ENCODE measurements at regions not wholly inside any gene's neighbourhood (a gene's known extent, or its start where the extent isn't known, plus 50 kb on each side); places are given as distances from the start of the nearest gene placed in this dataset.
"Not testable (repeated sequence)": the region's sequence is repeated elsewhere in the genome, so short reads cannot be mapped to it uniquely, and the experiment has no call there.

- in situ Hi-C loops (cut with HindIII; ENCODE audit: low sequenced_read_pairs): no loop called here
- no peak for DNase-seq (ENCODE audit: low spot score)
Measured at GRCh38 chrX:111041018-111041462, 55.0 kb upstream of the PAK3 start.

GRCh38 chrX:111040377-111041017 lies 55.5 kb upstream of the PAK3 start:
- no peak for DNase-seq (ENCODE audit: low spot score)
- in situ Hi-C loops (cut with HindIII; ENCODE audit: low sequenced_read_pairs): no loop called here

GRCh38 chrX:111039606-111040005 lies 56.4 kb upstream of the PAK3 start:
- DNase-seq (ENCODE audit: low spot score): no peak

GRCh38 chrX:111035991-111036390 lies 60.0 kb upstream of the PAK3 start:
- in situ Hi-C loops (cut with HindIII; ENCODE audit: low sequenced_read_pairs): no loop called here

More at GRCh38 chrX:111039606-111040005, 56.4 kb upstream of the PAK3 start:
- in situ Hi-C loops (cut with HindIII; ENCODE audit: low sequenced_read_pairs): no loop called here

GRCh38 chrX:111035256-111035655 lies 60.7 kb upstream of the PAK3 start:
- in situ Hi-C loops (cut with HindIII; ENCODE audit: low sequenced_read_pairs): no loop called here
- DNase-seq (ENCODE audit: low spot score): no peak

More at GRCh38 chrX:111035991-111036390, 60.0 kb upstream of the PAK3 start:
- no peak for DNase-seq (ENCODE audit: low spot score)

GRCh38 chrX:111022998-111023397 lies 73.0 kb upstream of the PAK3 start:
- DNase-seq (ENCODE audit: low spot score); in situ Hi-C loops (cut with HindIII; ENCODE audit: low sequenced_read_pairs): not testable (repeated sequence)

GRCh38 chrX:111020283-111020682 lies 75.7 kb upstream of the PAK3 start:
- in situ Hi-C loops (cut with HindIII; ENCODE audit: low sequenced_read_pairs): no loop called here
- DNase-seq (ENCODE audit: low spot score): no peak

GRCh38 chrX:111013778-111014455 lies 82.1 kb upstream of the PAK3 start:
- DNase-seq (ENCODE audit: low spot score): no peak
- in situ Hi-C loops (cut with HindIII; ENCODE audit: low sequenced_read_pairs): no loop called here

GRCh38 chrX:111010111-111010510 lies 85.9 kb upstream of the PAK3 start:
- in situ Hi-C loops (cut with HindIII; ENCODE audit: low sequenced_read_pairs): no loop called here
- no peak for DNase-seq (ENCODE audit: low spot score)

- DNase-seq (ENCODE audit: low spot score): no peak
- in situ Hi-C loops (cut with HindIII; ENCODE audit: low sequenced_read_pairs): no loop called here
Measured at GRCh38 chrX:111009256-111009655, 86.7 kb upstream of the PAK3 start.

GRCh38 chrX:111008126-111008525 lies 87.9 kb upstream of the PAK3 start:
- in situ Hi-C loops (cut with HindIII; ENCODE audit: low sequenced_read_pairs): no loop called here
- no peak for DNase-seq (ENCODE audit: low spot score)

- in situ Hi-C loops (cut with HindIII; ENCODE audit: low sequenced_read_pairs): no loop called here
Measured at GRCh38 chrX:111007238-111007637, 88.8 kb upstream of the PAK3 start.

GRCh38 chrX:111006116-111006515 lies 89.9 kb upstream of the PAK3 start:
- DNase-seq (ENCODE audit: low spot score): no peak
- in situ Hi-C loops (cut with HindIII; ENCODE audit: low sequenced_read_pairs): no loop called here

More at GRCh38 chrX:111007238-111007637, 88.8 kb upstream of the PAK3 start:
- DNase-seq (ENCODE audit: low spot score): no peak

- peak; percentile 6 for DNase-seq (ENCODE audit: low spot score)
- in situ Hi-C loops (cut with HindIII; ENCODE audit: low sequenced_read_pairs): no loop called here
Measured at GRCh38 chrX:111005166-111005565, 90.8 kb upstream of the PAK3 start.

GRCh38 chrX:111003118-111003517 lies 92.9 kb upstream of the PAK3 start:
- in situ Hi-C loops (cut with HindIII; ENCODE audit: low sequenced_read_pairs): no loop called here
- DNase-seq (ENCODE audit: low spot score): no peak

- DNase-seq (ENCODE audit: low spot score): peak; percentile 7
- in situ Hi-C loops (cut with HindIII; ENCODE audit: low sequenced_read_pairs): no loop called here
Measured at GRCh38 chrX:110992611-110993010, 103.4 kb upstream of the PAK3 start.

GRCh38 chrX:110989869-110990268 lies 106.1 kb upstream of the PAK3 start:
- no peak for DNase-seq (ENCODE audit: low spot score)
- in situ Hi-C loops (cut with HindIII; ENCODE audit: low sequenced_read_pairs): no loop called here

- in situ Hi-C loops (cut with HindIII; ENCODE audit: low sequenced_read_pairs): no loop called here
- DNase-seq (ENCODE audit: low spot score): no peak
Measured at GRCh38 chrX:110989447-110989846, 106.5 kb upstream of the PAK3 start.

- DNase-seq (ENCODE audit: low spot score): peak; percentile 0
Measured at GRCh38 chrX:110987292-110987691, 108.7 kb upstream of the PAK3 start.

GRCh38 chrX:110985470-110985869 lies 110.5 kb upstream of the PAK3 start:
- no peak for DNase-seq (ENCODE audit: low spot score)
- in situ Hi-C loops (cut with HindIII; ENCODE audit: low sequenced_read_pairs): no loop called here

More at GRCh38 chrX:110987292-110987691, 108.7 kb upstream of the PAK3 start:
- in situ Hi-C loops (cut with HindIII; ENCODE audit: low sequenced_read_pairs): no loop called here

- DNase-seq (ENCODE audit: low spot score): no peak
- in situ Hi-C loops (cut with HindIII; ENCODE audit: low sequenced_read_pairs): no loop called here
Measured at GRCh38 chrX:110983024-110983423, 113.0 kb upstream of the PAK3 start.

All from G401 (cell line).